ENCODE measurements at regions not wholly inside any gene's neighbourhood (a gene's known extent, or its start where the extent isn't known, plus 50 kb on each side); places are given as distances from the start of the nearest gene placed in this dataset.

GRCh38 chr7:115585015-115585718 lies 445.4 kb downstream of the TFEC start:
- TF ChIP-seq POLR2A (IDR thresholded peaks at IDR 0.05) (no peak), CTCF (IDR thresholded peaks at IDR 0.05) (no peak)
